ENCODE measurements at regions not wholly inside any gene's neighbourhood (a gene's known extent, or its start where the extent isn't known, plus 50 kb on each side); places are given as distances from the start of the nearest gene placed in this dataset.
A peak's percentile ranks its signal among the peaks of the same experiment; 100 is the strongest.

GRCh38 chr6:41488433-41489119 lies 57.6 kb upstream of the FOXP4 start:
- H3K4me2 ChIP-seq (ENCODE audit: insufficient read depth, low read length): no peak overlapping the region
- H2AFZ ChIP-seq (ENCODE audit: low read length): no peak overlapping the region
- H3K27ac ChIP-seq (ENCODE audit: low read depth, low read length): no peak overlapping the region

GRCh38 chr6:41489120-41489851 lies 56.9 kb upstream of the FOXP4 start:
- H2AFZ ChIP-seq (ENCODE audit: low read length): no peak overlapping the region
- no peaks in the 10 kb centered on the region for H3K36me3 ChIP-seq (ENCODE audit: insufficient read depth, low read length)
- peaks cover 7% of the 10 kb centered on the region for H3K27me3 ChIP-seq (ENCODE audit: insufficient read depth, low read length)
- no peak overlapping the region for H3K4me2 ChIP-seq (ENCODE audit: insufficient read depth, low read length)
- DNase-seq (ENCODE audit: insufficient read length, low spot score, missing footprints): no peak
- peaks cover 8% of the 10 kb centered on the region for H3K4me1 ChIP-seq (ENCODE audit: insufficient read depth, low read length)
- H4K20me1 ChIP-seq (ENCODE audit: insufficient read depth, low read length): no peaks in the 10 kb centered on the region
- H3K27ac ChIP-seq (ENCODE audit: low read depth, low read length): no peak overlapping the region
- TF ChIP-seq CTCF (IDR thresholded peaks at IDR 0.05; ENCODE audit: extremely low read depth, low read depth, low read length): no peak
- H3K79me2 ChIP-seq (ENCODE audit: insufficient read depth, low read length): no peaks in the 10 kb centered on the region
- no peaks in the 10 kb centered on the region for H3K9me3 ChIP-seq (ENCODE audit: low read depth, low read length)
- no peak overlapping the region for H3K4me3 ChIP-seq (ENCODE audit: insufficient read depth, low read length)

More at GRCh38 chr6:41488433-41489119, 57.6 kb upstream of the FOXP4 start:
- Histone ChIP-seq H3K79me2 (ENCODE audit: insufficient read depth, low read length) (no peaks in the 10 kb centered on the region), H3K4me3 (ENCODE audit: insufficient read depth, low read length) (no peak overlapping the region), H3K36me3 (ENCODE audit: insufficient read depth, low read length) (no peaks in the 10 kb centered on the region), H3K27me3 (ENCODE audit: insufficient read depth, low read length) (peaks cover 1% of the 10 kb centered on the region), H4K20me1 (ENCODE audit: insufficient read depth, low read length) (no peaks in the 10 kb centered on the region), H3K9me3 (ENCODE audit: low read depth, low read length) (no peaks in the 10 kb centered on the region), H3K4me1 (ENCODE audit: insufficient read depth, low read length) (peaks cover 8% of the 10 kb centered on the region)
- DNase-seq (ENCODE audit: insufficient read length, low spot score, missing footprints): peak; percentile 95
- TF ChIP-seq CTCF (IDR thresholded peaks at IDR 0.05; ENCODE audit: extremely low read depth, low read depth, low read length): no peak

- Histone ChIP-seq H4K20me1 (ENCODE audit: insufficient read depth, low read length) (no peaks in the 10 kb centered on the region), H3K9me3 (ENCODE audit: low read depth, low read length) (no peaks in the 10 kb centered on the region), H3K27me3 (ENCODE audit: insufficient read depth, low read length) (peaks cover 11% of the 10 kb centered on the region), H3K27ac (ENCODE audit: low read depth, low read length) (no peak overlapping the region), H3K4me1 (ENCODE audit: insufficient read depth, low read length) (peaks cover 8% of the 10 kb centered on the region), H3K4me2 (ENCODE audit: insufficient read depth, low read length) (no peak overlapping the region), H3K4me3 (ENCODE audit: insufficient read depth, low read length) (no peak overlapping the region), H3K36me3 (ENCODE audit: insufficient read depth, low read length) (no peaks in the 10 kb centered on the region), H2AFZ (ENCODE audit: low read length) (no peak overlapping the region), H3K79me2 (ENCODE audit: insufficient read depth, low read length) (no peaks in the 10 kb centered on the region)
- DNase-seq (ENCODE audit: insufficient read length, low spot score, missing footprints): no peak
- no peak for TF ChIP-seq CTCF (IDR thresholded peaks at IDR 0.05; ENCODE audit: extremely low read depth, low read depth, low read length)
These were observed 53.8 kb upstream of the FOXP4 start for GRCh38 chr6:41492261-41492891.

Measured in osteoblast (primary cell).